Activated CD4-positive, alpha-beta T cell treated with anti-CD3 and anti-CD28 coated beads, Interleukin-2, Interleukin-4, amounts not matched to agents 100 ng/mL and 50 ng/mL, durations not matched to agents 16 hours and 8 hours (primary cell): ENCODE measurements at regions not wholly inside any gene's neighbourhood (a gene's known extent, or its start where the extent isn't known, plus 50 kb on each side); places are given as distances from the start of the nearest gene placed in this dataset.

Experiments used
- DNase-seq: peaks from one replicate; pipeline ENCODE4 v3.0.0-alpha.2; 2020; ENCODE audit warnings: low spot score

DNA sequence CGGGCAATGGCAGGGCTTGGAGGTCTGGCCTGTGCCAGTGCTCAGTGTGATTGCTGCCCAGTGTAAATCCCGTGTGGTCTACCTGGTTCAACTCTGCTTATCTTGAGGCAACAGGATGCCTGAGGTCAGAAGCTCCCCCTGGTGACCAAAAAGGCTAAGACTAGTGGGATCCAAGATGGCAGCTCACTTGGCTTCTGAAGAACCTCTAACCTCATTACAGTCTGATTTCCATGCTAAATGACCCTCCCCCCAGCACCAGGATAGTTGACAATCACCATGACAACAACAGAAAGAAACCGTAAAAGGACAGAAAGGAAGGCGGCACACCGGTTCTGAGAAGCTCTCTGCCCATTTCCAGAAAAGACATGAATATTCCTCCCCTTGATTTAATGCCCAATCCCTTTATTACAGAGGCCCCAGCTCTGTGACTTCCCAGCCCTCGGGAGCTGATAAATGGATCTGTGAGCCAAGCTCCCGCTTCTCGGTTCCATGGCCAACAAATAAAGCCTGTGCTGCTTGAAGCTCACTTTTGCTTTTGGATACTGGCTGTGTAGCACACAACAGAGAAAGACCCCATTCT is 398.4 kb downstream of the CTTN start:
- no peak for DNase-seq

DNA sequence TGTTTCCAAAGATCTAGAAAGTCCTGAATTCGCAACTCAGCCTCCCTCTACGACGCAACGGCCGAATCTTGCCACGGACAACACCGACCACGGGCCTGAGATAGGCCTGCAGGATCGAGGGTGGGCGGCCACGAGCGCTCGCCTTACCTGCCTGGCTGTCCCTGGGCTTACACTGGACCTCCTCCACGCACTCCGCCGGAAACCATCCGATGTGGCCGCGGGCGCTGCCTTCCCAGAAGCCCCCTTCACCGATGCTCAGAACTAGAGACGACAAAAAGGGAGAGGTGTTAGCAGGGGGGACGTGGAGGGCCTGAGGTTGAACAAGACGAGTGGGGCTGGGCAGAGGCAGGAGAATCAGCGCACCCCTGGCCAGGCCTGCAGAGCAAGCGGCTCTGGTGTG is 400.0 kb downstream of the CTTN start:
- DNase-seq: no peak

DNA sequence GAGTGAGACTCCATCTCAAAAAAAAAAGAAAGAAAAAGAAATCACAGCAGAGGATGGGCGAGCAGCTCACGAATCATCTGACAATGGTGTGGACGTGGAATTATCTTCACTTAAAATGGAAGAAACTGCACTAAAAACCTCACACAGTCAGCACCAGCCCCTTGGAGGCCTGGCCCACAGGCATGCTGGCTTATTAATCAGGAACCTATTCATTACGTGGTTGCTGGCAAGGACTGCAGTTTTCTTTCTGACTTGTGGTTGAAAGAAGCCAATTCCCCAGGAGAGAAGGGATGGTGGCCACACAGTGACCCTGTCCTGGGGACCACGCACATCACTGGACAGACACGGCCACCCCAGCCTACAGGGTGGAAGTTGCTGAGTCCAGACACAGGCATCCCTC is 401.1 kb downstream of the CTTN start:
- DNase-seq: no peak

DNA sequence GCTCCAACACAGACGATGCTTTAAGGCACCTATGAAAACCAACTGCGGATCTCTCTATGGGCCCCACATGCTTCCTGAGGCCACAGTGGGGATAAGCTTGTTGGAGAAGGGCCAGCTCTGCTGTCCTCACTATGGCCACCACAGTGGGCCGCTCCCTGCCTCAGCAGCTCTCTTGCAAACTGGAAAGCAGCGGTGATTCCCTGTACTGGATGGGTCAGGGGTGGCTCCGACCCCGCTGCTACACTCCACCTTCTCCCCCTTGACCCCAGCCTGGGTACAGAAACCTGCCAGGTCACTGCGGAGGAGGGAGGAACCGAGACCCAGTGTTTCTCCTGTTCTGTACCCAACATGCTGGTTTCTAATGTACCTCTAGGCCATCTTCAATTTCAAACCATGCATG is 403.9 kb downstream of the CTTN start:
- no peak for DNase-seq

DNA sequence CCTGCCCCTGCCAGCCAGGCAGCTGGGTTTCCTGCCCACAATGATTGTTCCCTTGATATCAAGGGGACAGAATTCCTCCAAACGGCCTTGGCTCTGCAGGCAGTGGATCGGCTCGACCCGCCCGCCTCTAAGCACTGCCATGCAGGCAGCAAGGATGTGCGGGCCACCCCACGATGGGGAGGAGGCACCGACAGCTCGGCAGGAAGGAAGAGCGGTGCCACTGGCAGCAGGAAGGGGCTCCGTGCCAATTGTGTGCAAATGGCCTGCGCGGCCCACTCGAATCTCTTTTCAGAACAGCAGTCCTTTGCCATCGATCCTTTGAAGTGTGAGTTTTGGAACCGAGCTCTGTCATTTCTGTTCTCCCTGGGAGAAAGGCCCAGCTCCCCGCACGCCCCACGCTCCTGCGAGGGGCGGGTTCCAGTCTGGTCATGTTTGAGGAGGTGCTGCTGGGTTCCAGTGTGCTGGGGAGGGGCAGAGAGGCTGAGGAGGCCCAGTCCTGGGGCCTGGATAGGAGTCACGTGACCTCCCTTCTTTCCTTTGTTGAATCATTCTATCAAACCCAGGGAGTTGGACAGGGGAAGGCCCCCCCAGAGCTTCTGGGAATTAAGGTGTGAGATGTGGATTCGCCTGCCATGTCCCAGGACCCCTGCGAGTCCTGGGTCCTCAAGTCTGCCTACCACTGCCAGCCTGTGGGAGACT is 406.0 kb downstream of the CTTN start:
- no peak for DNase-seq

DNA sequence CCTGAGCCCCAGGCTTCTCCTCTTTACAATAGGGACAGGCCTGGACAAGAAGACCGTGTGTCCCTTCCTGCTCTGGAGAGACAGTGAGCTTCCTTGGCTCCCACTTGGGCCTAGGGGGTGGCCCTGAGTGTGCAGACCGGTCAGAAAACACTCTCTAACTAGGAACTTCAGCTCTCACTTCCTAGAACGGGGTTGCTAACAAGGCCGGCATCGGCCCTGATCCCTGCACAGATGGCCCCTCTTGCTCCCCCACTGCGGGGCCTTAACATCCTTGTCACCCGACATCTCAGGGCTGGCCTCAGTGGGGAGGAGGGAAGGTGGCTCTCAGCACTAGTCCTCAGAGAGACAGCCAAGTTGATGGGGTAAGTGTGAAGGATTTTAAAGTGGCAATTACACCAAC is 406.9 kb downstream of the CTTN start:
- DNase-seq: no peak

DNA sequence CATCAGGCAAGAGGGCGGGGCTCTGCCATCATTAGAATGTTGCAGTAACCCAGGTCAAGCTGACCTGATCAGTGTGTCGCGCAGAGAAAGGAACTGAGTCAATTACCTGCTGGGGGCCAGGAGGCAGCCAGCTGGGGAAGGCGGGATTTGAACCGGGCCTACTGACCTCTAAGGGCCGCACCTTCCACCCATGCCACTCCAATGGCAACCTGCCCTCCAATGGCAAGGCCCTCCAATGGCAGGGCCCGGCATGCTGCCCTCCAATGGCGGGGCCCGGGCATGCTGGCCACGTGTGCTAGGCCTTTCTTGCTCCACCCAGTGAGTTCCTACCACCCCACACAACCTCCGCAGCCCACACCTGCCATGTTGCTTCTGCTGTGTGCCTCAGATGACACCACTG is 407.6 kb downstream of the CTTN start:
- no peak for DNase-seq

DNA sequence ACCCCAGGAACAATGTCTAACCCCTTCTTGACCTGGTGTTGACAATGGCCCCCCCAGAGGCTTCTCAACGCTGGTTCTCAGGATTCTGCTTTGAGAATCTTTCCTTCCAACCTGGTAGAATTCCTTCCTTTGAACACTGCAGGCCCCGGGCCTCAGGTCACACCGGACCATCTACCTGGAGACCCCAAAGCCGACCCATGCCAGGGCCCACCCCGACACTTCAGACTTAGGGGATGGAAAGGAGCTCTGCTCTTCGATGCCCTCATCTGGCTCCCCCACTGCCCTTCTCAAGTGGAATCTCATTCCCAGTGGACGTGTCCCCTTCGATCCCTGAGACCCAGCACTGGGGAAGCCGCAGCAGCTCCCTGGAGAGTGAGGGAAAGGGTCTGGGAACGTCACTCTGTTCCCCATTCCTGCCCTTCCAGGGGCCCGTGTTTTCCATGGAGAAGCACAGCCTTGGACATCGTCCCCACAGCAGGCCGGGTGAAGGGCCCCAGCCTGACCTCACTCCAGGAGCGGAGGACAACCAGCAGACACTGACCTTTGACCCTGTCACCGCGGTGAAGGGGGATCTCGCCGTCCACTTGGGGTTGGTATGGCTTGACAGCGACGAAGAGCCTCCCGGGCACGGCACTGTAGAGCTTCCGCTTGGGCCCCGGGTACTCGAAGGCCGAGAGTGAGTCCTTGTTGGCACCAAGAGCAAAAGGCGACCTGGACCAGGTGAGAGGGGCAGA is 408.3 kb downstream of the CTTN start:
- DNase-seq: no peak

DNA sequence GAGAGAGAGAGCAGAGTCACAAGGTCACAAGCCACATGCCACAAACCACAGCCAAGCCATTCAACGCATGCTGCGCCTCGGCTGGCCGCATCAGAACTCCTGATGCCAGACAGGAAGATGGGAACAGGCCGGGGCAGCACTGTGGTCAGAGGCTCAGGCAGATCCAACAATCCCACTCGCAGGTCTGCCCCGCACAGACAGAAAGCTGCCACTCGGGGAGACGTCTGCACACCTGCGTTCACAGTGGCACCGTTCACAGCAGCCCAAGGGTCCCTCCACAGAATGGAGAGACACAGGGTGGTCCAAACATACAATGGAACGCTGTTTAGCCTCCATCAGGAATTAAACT is 408.8 kb downstream of the CTTN start:
- DNase-seq: no peak

DNA sequence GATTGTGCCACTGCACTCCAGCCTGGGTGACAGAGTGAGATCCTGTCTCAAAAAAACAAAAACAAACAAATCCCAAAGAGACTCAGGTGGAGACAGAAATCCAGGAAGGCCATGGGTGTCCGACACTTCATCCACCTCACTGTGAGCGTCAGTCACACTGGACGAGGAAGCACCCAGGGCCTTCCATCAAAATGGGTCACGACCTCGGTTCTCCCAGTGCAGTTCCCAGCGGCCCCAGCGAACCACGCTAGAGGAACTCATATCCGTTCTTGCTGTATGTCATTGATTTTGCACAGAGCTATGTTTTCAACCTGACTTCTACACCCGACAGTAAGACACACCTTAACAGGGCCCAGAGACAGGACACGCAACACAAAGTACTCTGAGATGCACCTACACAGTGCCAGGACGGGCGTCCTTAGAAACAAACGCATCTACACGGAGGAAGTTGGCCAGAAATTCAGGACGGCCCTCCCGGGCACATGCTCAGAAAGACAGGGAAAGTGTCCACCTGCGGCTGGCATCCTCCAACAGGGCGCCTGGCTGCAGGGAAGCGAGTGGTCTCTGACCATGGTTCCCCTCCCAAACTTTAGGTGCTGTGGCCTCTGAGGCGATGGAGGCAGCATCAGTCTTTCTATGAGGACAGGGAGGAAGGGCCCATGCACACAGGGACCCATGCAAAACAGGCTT is 410.5 kb downstream of the CTTN start:
- DNase-seq: no peak

DNA sequence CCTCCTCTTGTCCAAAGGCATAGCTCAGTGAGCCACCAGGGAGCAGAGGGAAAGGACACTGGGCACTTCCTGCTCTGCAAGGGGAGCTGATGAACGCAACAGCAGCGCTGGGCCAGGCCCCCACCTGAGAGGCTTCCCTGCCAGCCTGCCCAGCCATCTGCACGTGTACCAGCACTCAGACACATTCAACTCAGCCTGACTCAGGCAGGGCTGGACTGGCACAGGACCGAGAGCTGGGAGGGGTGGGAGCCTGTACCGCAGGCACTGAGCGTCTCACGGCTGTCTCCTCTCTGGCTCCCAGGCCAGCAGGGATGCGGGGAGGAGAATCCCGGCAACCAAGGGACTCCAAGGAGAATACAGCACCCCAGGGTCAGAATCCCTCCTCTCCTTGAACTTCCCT is 411.8 kb downstream of the CTTN start:
- DNase-seq: no peak

DNA sequence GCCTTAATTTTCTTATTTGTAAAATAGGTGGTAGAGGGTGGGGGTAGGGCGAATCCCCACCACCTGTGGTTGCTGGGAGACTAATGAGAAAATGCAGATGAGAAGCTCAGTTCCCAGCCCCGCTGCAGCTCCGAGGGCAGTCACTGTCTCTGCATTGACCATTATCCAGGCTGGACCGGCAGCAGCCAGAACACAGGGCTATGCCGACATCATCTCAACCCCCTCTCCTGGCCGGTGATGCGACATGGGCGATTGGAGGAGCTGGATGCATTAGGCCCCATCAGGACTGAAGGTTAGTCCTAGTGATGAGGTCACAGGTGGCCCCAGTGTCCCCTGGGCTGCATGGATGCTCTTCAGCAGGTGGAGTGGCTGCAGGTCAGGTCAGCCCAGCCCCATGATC is 412.4 kb downstream of the CTTN start:
- no peak for DNase-seq

DNA sequence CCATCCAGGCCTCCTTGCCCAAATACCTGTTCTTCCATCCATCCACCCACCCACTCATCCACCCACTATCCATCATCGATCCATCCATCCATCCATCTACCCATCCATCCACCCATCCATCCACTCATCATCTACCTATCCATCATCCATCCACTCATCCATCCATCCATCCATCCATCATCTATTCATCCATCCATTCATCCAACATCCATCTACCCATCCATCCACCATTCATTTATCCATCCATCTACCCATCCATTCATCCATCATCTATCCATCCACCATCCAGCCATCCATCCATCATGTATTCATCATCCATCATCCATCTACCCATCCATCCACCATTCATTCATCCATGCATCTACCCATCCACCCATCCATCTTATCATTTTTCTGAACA is 413.2 kb downstream of the CTTN start:
- DNase-seq: no peak

DNA sequence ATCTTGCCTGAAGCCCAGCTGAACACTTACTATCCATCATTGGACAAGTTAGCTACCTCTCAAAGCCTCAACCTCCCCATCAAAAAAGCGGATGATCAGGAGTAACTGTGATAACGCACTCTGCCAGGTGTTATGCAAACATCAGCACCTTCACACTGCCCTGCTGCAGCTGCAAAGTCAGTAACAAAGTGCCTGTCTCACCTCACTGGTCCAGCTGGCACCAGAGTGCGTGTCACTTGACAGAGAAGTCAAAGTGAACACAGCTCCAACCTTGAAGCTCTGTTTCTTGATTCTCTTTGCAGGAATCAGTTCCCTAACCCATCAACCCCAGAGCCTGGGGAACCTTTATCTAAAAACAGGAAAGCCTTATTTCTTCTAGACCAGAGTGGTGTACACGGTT is 413.6 kb downstream of the CTTN start:
- DNase-seq: no peak

DNA sequence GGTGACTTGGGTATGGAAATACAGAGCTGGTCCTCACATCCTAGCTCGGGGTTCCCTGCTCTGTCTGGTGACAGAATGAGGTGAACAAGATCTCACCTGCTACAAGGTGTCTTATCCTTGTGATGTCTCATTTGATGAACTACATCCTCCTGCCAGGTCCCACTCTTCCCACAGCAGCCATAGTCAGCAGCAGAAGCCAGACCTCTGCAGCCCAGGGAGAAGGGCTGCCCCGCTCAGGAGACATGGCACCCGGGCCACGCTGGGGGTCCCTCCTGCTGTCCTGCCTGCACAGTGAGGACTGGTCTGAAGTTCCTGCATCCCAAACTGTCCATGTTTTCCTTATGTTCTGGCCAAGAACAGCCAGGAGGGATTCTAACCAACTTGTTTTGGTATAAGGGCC is 414.1 kb downstream of the CTTN start:
- no peak for DNase-seq

DNA sequence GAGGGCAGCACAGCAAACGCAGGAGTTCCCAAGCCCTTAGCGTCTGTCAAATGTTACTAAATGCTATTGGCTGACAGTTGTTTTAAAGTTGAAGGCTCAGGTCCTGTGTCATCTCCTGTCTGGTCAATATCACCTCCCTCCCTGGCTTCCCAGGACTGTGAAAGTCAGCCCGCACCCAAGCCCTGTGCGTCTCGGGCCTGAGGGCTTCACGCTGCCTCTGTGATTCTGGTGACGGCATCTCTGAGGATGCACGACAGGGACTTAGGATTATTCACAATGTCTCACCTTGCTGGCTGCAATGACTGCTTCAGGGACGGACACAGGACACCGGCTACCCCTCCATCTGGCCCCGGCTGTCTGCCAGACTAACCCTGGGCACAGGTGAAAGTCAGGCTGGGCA is 415.3 kb downstream of the CTTN start:
- DNase-seq: no peak

DNA sequence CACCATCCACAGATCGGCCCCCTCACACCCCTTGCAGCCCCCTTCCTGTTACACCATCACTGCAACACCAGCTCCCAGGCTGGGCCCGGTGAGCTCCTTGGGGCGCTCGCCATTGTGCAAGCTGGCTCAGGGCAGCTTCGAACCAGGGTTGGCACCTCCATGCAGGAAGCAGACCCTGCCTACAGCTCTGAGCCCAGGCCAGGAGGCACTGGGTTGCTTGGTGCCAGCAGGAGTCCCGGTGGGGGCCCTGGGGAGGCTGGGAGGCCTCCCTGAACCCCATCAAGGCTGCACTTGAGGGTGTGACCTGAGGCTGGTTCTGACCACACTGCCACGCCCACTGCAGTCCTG is 417.1 kb downstream of the CTTN start:
- no peak for DNase-seq

DNA sequence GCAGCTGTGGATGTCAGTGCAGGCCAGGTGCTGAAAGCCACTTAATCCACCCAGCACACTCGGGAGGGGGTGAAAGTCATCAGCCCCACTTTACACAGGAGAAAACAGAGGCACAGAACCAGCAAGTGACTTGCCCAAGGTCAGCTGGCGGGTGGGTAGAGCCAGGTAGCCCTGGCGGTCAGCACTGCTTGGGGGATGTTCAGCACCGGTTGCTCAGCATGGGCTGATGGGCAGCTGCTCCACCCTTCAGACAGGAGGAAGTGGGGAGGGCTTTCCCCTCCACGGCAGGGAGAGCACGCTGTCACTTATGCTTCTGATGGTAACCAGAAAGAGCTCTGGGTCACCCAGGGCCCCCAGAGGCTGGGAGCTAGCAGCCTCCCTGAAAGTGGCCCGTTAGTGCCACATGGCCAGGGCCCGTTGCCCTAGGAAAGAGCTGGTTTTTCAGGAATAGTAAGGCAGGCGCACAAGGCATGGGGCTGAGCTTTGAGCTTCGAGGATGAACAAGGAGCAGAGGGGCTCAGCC is 417.9 kb downstream of the CTTN start:
- DNase-seq: no peak

DNA sequence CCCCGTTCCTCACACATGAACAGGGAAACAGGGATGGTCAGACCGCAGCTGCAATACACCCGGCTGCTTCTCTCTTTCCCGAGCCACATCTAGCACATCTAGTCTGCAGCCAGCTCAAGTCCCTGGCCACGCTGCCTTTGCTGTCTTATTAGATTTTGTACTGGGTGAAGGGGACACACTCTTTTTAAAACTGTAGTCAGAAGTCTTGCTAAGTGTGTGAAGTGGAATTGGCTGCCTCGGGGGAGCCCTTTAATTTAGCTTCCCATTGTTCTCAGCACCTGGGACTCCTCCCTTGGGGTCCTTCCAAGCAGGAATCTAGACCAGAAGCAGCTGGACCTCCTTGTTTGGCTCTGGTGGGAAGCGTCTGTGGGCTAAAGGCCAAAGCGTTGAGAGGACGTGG is 420.0 kb downstream of the CTTN start:
- DNase-seq: no peak

DNA sequence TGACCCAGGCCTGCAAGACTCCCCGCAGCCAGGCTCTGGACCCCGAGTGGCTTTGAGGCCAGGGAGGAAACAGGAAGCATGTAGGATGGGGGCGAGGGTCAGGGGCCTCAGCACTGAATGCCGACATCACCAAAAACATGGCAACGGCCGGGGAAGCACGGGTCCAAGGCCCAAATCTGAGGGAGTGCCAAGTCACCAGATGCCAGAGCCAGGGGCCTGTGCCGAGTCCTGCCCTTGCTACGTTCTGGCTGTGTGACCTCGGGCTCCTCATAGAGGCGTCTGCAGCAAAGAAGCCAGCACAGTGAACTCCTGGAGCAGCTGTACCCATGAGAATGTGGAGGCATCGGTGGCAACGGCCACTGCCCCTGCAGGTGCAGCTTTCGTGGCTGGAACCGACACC is 420.7 kb downstream of the CTTN start:
- no peak for DNase-seq

DNA sequence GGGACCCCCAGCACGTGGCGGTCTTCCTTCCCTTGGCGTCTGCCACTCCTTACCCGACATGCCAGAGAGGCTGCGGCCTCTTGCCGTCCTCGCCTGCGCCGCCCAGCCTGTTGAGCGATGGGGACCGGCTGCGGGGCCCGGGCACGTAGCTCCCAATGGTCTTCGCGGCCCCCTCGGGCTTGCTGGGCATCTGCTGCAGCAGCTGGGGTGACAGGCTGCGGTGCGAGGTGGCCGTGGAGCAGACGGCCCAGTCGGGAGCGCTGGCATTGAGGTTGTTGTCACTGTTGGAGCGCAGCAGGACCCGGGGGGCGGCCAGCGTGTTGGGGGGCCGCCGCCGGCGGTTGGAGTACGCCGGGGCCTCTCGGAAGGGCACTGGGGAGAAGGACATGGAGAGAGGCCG is 422.0 kb downstream of the CTTN start:
- no peak for DNase-seq

DNA sequence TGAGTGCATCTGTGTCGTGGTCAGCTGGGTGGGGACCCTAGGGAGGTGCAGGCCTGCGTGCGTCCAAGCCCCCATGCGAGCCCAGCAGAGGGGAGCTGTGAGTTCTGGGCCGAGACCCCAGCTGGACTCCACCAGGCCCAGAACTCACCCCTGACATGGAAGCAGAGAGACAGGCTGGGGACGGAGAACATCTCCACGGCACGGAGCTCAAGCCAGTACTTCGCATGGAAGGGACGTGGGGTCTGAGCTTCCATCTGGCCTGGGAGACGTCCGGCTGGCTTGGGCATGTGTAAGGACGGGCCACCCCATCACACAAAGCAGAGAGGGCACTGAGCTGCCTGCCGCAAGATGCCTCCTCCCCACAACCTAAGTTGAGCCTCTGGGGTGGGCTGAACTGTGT is 422.4 kb downstream of the CTTN start:
- DNase-seq: no peak

DNA sequence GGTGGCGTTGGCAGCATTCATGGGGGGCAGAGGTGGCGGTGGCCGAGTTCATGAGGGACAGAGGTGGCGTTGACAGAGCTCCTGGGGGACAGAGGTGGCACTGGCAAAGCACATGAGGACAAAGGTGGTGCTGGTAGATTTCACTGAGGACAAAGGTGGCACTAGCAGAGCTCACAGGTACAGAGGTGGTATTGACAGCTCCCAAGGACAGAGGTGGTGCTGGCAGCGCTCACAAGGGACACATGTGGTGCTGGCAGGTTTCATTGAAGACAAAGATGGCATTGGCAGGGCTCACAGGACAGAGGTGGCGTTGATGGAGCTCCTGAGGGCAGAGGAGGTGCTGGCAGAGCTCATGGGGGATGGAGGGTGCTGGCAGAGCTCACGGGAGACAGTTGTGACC is 425.4 kb downstream of the CTTN start:
- DNase-seq: no peak
